A549 (cell line): ENCODE measurements at regions not wholly inside any gene's neighbourhood (a gene's known extent, or its start where the extent isn't known, plus 50 kb on each side); places are given as distances from the start of the nearest gene placed in this dataset.

Experiments used
- ATAC-seq, 2 experiments: fragments of 200-7000 bp in 1 of 2; fragments of >200 bp in 1 of 2; cut with Nextera tagmentation in 1 of 2; cut with Tn5 transposase in 1 of 2; 3 replicates each; pipeline versions ENCODE4 v1.8.0 to v1.9.1; 2018 to 2020; ENCODE audit warnings: mild to moderate bottlenecking in 1 of 2, moderate library complexity in 1 of 2
- CTCF ChIA-PET: fragments of 300-600 bp; sonication (Branson Sonifier 250); formaldehyde crosslinking; extraction: SDS; loops from one replicate; lab custom pipeline; 2021; ENCODE audit warnings: antibody characterized with exemption, inconsistent platforms; lab: Yijun Ruan, JAX
- POLR2A ChIA-PET: fragments of 350-600 bp; formaldehyde crosslinking; extraction: SDS; loops from one replicate; lab custom pipeline; 2021; ENCODE audit warnings: antibody characterized with exemption, inconsistent platforms; lab: Yijun Ruan, JAX
- DNase-seq, 2 experiments: peaks; one replicate each; pipeline versions ENCODE4 v3.0.0 to v3.0.0-alpha.2; 2011 to 2016; ENCODE audit warnings: low read depth in 1 of 2, low spot score in 1 of 2
- FAIRE-seq: peaks from 2 replicates; lab custom pipeline; 2011; peaks lifted over from hg19 to GRCh38; lab: Jason Lieb, UNC
- H3K27ac ChIP-seq, 2 experiments: fragments of >200 bp; sonication (Bioruptor Twin); formaldehyde crosslinking; 3 replicates each; pipeline ENCODE4 v1.5.1; 2016 to 2017
- H3K4me1 ChIP-seq: fragments of >200 bp; sonication (Bioruptor Twin); formaldehyde crosslinking; 3 replicates; pipeline ENCODE4 v1.6.1; 2016
- H3K4me2 ChIP-seq: fragments of >200 bp; sonication (Bioruptor Twin); formaldehyde crosslinking; 3 replicates; pipeline ENCODE4 v1.6.1; 2016
- H3K4me3 ChIP-seq: fragments of >200 bp; sonication (Bioruptor Twin); formaldehyde crosslinking; 3 replicates; pipeline ENCODE4 v1.5.1; 2016
- H3K9me3 ChIP-seq: fragments of >200 bp; sonication (Bioruptor Twin); formaldehyde crosslinking; 3 replicates; pipeline ENCODE4 v1.6.1; 2016
- ATOH8 ChIP-seq: fragments of 250-450 bp; sonication (Bioruptor Pico); IDR thresholded peaks from 2 replicates; pipeline ENCODE4 v1.5.0; 2020; ENCODE audit warnings: low read depth, mild to moderate bottlenecking, moderate library complexity
- BCL3 ChIP-seq: fragments of >200 bp; sonication (Bioruptor Twin); formaldehyde crosslinking; IDR thresholded peaks from 3 replicates; pipeline ENCODE4 v1.6.1; 2016
- BHLHE40 ChIP-seq: IDR thresholded peaks from 2 replicates; pipeline ENCODE4 v1.6.1; 2012; ENCODE audit warnings: low read depth, low read length, inconsistent platforms
- CBX8 ChIP-seq: fragments of 200-600 bp; sonication (generic); IDR thresholded peaks from 2 replicates; pipeline ENCODE4 v1.6.1; 2016
- CEBPB ChIP-seq, 2 experiments: fragments of >200 bp in 1 of 2; sonication (Bioruptor Twin) in 1 of 2; formaldehyde crosslinking in 1 of 2; IDR thresholded peaks; 2 replicates each; pipeline ENCODE4 v1.6.1; 2012 to 2016
- EP300 ChIP-seq, 2 experiments: fragments of >200 bp; sonication (Bioruptor Twin); formaldehyde crosslinking; IDR thresholded peaks; 2 replicates in 1 of 2; 3 replicates in 1 of 2; pipeline ENCODE4 v1.6.1; 2016 to 2017
- ESRRA ChIP-seq: fragments of 150-350 bp; IDR thresholded peaks from 2 replicates; pipeline ENCODE4 v1.6.1; 2014; ENCODE audit warnings: mild to moderate bottlenecking, low read length, borderline replicate concordance
- FOSL2 ChIP-seq, 2 experiments: fragments of 450-650 bp in 1 of 2; fragments of >200 bp in 1 of 2; sonication (Bioruptor Twin) in 1 of 2; formaldehyde crosslinking; IDR thresholded peaks; 2 replicates each; pipeline versions ENCODE4 v1.5.0 to v1.6.1; 2016 to 2020; ENCODE audit warnings: mild to moderate bottlenecking in 1 of 2, moderate library complexity in 1 of 2
- HDAC2 ChIP-seq: fragments of 200-600 bp; sonication (generic); IDR thresholded peaks from 2 replicates; pipeline ENCODE4 v1.6.1; 2016
- HMGXB4 ChIP-seq: fragments of 250-450 bp; sonication (Bioruptor Pico); IDR thresholded peaks from 2 replicates; pipeline ENCODE4 v1.5.0; 2021; ENCODE audit warnings: mild to moderate bottlenecking, moderate library complexity, borderline replicate concordance
- HOXA7 ChIP-seq: fragments of 250-450 bp; sonication (Bioruptor Pico); IDR thresholded peaks from 2 replicates; pipeline ENCODE4 v1.5.0; 2020; ENCODE audit warnings: mild to moderate bottlenecking, moderate library complexity
- JUNB ChIP-seq: fragments of >200 bp; sonication (Bioruptor Twin); formaldehyde crosslinking; IDR thresholded peaks from 2 replicates; pipeline ENCODE4 v1.6.1; 2016
- MAFK ChIP-seq: fragments of 450-650 bp; IDR thresholded peaks from 2 replicates; pipeline ENCODE4 v1.6.1; 2014; ENCODE audit not compliant: partially characterized antibody
- NFE2L2 ChIP-seq: fragments of 150-350 bp; conservative IDR thresholded peaks from 2 replicates; pipeline ENCODE4 v1.6.1; 2014; ENCODE audit warnings: low read length
- NPAS2 ChIP-seq: fragments of 250-450 bp; sonication (Bioruptor Pico); IDR thresholded peaks from 2 replicates; pipeline ENCODE4 v1.8.0; 2022; ENCODE audit warnings: mild to moderate bottlenecking, moderate library complexity, borderline replicate concordance
- PHF8 ChIP-seq: fragments of 200-600 bp; sonication (generic); IDR thresholded peaks from 2 replicates; pipeline ENCODE4 v1.6.1; 2016; ENCODE audit warnings: low read depth, mild to moderate bottlenecking, antibody characterized with exemption, moderate library complexity, borderline replicate concordance
- RAD21 ChIP-seq, 2 experiments: fragments of >200 bp in 1 of 2; sonication (Bioruptor Twin) in 1 of 2; formaldehyde crosslinking in 1 of 2; IDR thresholded peaks in 1 of 2; conservative IDR thresholded peaks in 1 of 2; 2 replicates in 1 of 2; 3 replicates in 1 of 2; pipeline ENCODE4 v1.6.1; 2012 to 2018; ENCODE audit warnings: inconsistent platforms in 1 of 2
- REST ChIP-seq: fragments of 200-600 bp; sonication (generic); IDR thresholded peaks from 2 replicates; pipeline ENCODE4 v1.6.1; 2016; ENCODE audit warnings: antibody characterized with exemption, mild to moderate bottlenecking, moderate library complexity
- WGBS: methylation state at CpG from one replicate; pipeline ENCODE4 v1.1.6; 2017; ENCODE audit errors: missing lambda C conversion rate; 5-methylcytosine and 5-hydroxymethylcytosine counted together
- TF ChIP-seq, protein P1 (sequence below): IDR thresholded peaks from 2 replicates; pipeline ENCODE4 v1.6.1; 2012
- TF ChIP-seq, protein P2 (sequence below): IDR thresholded peaks from 2 replicates; pipeline ENCODE4 v1.6.1; 2012
- TF ChIP-seq, protein P3 (sequence below): IDR thresholded peaks from 2 replicates; pipeline ENCODE4 v1.6.1; 2012; ENCODE audit warnings: low read depth, borderline replicate concordance

GRCh38 chr2:220188031-220188430 lies 560.6 kb downstream of the SLC4A3 start:
- Histone ChIP-seq H3K4me3 (no peak overlapping the region), H3K27ac (peak overlapping the region in 1 of 2 experiments; percentile 66; a peak in 4 of 6 replicates), H3K9me3 (peaks cover 13% of the 10 kb centered on the region), H3K4me1 (peaks cover 17% of the 10 kb centered on the region), H3K4me2 (peak overlapping the region; percentile 42)
- WGBS: 0% methylated on average over 2 of the region's 2 CpGs
- peak; percentile 81 for FAIRE-seq
- peak; percentile 16 to 79 for DNase-seq
- ATAC-seq: peak; percentile 88 to 93
- ChIA-PET POLR2A (no interaction called here), CTCF (interaction anchor here (1.3 to 1.4 kb wide), 2 partner anchors 38 to 83 kb away, joined by 3 read pairs; no protein-coding TSS in a partner anchor)
- TF ChIP-seq, protein P1, sequence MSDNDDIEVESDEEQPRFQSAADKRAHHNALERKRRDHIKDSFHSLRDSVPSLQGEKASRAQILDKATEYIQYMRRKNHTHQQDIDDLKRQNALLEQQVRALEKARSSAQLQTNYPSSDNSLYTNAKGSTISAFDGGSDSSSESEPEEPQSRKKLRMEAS: peak; percentile 39; the same call in 1 of the 2 replicates
- TF ChIP-seq EP300 (IDR thresholded peaks at IDR 0.05): peak in 1 of 2 experiments; percentile 24; a peak in 1 of 5 replicates
- peak; percentile 52; the same call in 1 of the 2 replicates for TF ChIP-seq JUNB
- no peak for TF ChIP-seq REST
- TF ChIP-seq NPAS2 (CRISPR knock-in tag): no peak
- TF ChIP-seq RAD21 (conservative IDR thresholded peaks at IDR 0.05 in 1 of 2, IDR thresholded peaks at IDR 0.05 in 1 of 2): 0 out of 5 replicates have a peak, but pooled peaks have one; percentile 6 to 24
- no peak for TF ChIP-seq NFE2L2
- TF ChIP-seq FOSL2 (IDR thresholded peaks at IDR 0.05): peak; percentile 27; the same call in 1 of the 2 replicates
- TF ChIP-seq FOSL2 (CRISPR knock-in tag; IDR thresholded peaks at IDR 0.05): peak; percentile 58
- TF ChIP-seq, all 56 proteins: peak for 5

- no peak for ATAC-seq
- FAIRE-seq: no peak
- 83% methylated on average over 1 of the region's 1 CpG for WGBS
Observed at GRCh38 chr2:220191031-220191430, 563.6 kb downstream of the SLC4A3 start.

GRCh38 chr2:220191737-220192136 lies 564.3 kb downstream of the SLC4A3 start:
- WGBS: 86% methylated on average over 5 of the region's 5 CpGs
- ATAC-seq: no peak
- TF ChIP-seq HOXA7 (CRISPR knock-in tag) (no peak), ESRRA (no peak), HDAC2 (no peak), CBX8 (no peak), BCL3 (no peak), BHLHE40 (no peak), HMGXB4 (CRISPR knock-in tag) (no peak), NPAS2 (CRISPR knock-in tag) (no peak), JUNB (no peak)
- TF ChIP-seq, protein P2, sequence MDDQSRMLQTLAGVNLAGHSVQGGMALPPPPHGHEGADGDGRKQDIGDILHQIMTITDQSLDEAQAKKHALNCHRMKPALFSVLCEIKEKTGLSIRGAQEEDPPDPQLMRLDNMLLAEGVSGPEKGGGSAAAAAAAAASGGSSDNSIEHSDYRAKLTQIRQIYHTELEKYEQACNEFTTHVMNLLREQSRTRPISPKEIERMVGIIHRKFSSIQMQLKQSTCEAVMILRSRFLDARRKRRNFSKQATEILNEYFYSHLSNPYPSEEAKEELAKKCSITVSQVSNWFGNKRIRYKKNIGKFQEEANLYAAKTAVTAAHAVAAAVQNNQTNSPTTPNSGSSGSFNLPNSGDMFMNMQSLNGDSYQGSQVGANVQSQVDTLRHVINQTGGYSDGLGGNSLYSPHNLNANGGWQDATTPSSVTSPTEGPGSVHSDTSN: no peak
- no peak for DNase-seq
- H3K4me2 ChIP-seq: no peak overlapping the region
- H3K27ac ChIP-seq: peak overlapping the region in 1 of 2 experiments; percentile 87; a peak in 2 of 6 replicates
- CTCF ChIA-PET: no interaction called here
- no peak for FAIRE-seq
- no peak overlapping the region for H3K4me3 ChIP-seq
- peaks cover 20% of the 10 kb centered on the region for H3K9me3 ChIP-seq
- H3K4me1 ChIP-seq: peaks cover 24% of the 10 kb centered on the region
- POLR2A ChIA-PET: no interaction called here

More at GRCh38 chr2:220191031-220191430, 563.6 kb downstream of the SLC4A3 start:
- CTCF ChIA-PET: no interaction called here
- POLR2A ChIA-PET: no interaction called here
- Histone ChIP-seq H3K4me3 (no peak overlapping the region), H3K9me3 (peaks cover 20% of the 10 kb centered on the region), H3K4me2 (no peak overlapping the region), H3K27ac (0 out of 6 replicates have a peak overlapping the region, but pooled peaks of 1 of the 2 experiments have one; percentile 33), H3K4me1 (peaks cover 24% of the 10 kb centered on the region)
- TF ChIP-seq, protein P3, sequence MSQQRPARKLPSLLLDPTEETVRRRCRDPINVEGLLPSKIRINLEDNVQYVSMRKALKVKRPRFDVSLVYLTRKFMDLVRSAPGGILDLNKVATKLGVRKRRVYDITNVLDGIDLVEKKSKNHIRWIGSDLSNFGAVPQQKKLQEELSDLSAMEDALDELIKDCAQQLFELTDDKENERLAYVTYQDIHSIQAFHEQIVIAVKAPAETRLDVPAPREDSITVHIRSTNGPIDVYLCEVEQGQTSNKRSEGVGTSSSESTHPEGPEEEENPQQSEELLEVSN: no peak
- TF ChIP-seq MAFK (no peak), NPAS2 (CRISPR knock-in tag) (no peak), ESRRA (no peak), CEBPB (IDR thresholded peaks at IDR 0.05) (no peak), ATOH8 (CRISPR knock-in tag) (no peak), JUNB (no peak), PHF8 (no peak)
- TF ChIP-seq, protein P1: no peak
- no peak for DNase-seq
